Hepatocyte (in vitro differentiated cells): ENCODE measurements at regions not wholly inside any gene's neighbourhood (a gene's known extent, or its start where the extent isn't known, plus 50 kb on each side); places are given as distances from the start of the nearest gene placed in this dataset.

Experiments
- DNase-seq: peaks from one replicate; pipeline ENCODE4 v3.0.0-alpha.2; 2016; ENCODE audit warnings: low spot score
- H2AFZ ChIP-seq: fragments of 200-600 bp; sonication (generic); 2 replicates; pipeline ENCODE4 v1.6.0; 2016; ENCODE audit warnings: antibody characterized with exemption, mild to moderate bottlenecking
- H3K27ac ChIP-seq: fragments of 200-600 bp; sonication (generic); 2 replicates; pipeline ENCODE4 v1.5.1; 2016; ENCODE audit warnings: mild to moderate bottlenecking
- H3K27me3 ChIP-seq: fragments of 200-600 bp; sonication (generic); 2 replicates; pipeline ENCODE4 v1.6.1; 2016
- H3K36me3 ChIP-seq: fragments of 200-600 bp; sonication (generic); replicated peaks from 2 replicates; pipeline ENCODE4 v1.5.1; 2016; ENCODE audit warnings: low read depth; ENCODE audit not compliant: insufficient read depth
- H3K4me1 ChIP-seq: fragments of 200-600 bp; sonication (generic); 2 replicates; pipeline ENCODE4 v1.5.1; 2016; ENCODE audit warnings: mild to moderate bottlenecking, moderate library complexity; ENCODE audit not compliant: insufficient read depth
- H3K4me2 ChIP-seq: fragments of 200-600 bp; sonication (generic); 2 replicates; pipeline ENCODE4 v1.6.0; 2016
- H3K4me3 ChIP-seq: fragments of 200-600 bp; sonication (generic); 2 replicates; pipeline ENCODE4 v1.5.1; 2016; ENCODE audit warnings: mild to moderate bottlenecking
- H3K79me2 ChIP-seq: fragments of 200-600 bp; sonication (generic); 2 replicates; pipeline ENCODE4 v1.6.0; 2017; ENCODE audit warnings: mild to moderate bottlenecking
- H3K9me2 ChIP-seq: fragments of 200-600 bp; sonication (generic); replicated peaks from 2 replicates; pipeline ENCODE4 v1.6.0; 2017; ENCODE audit warnings: mild to moderate bottlenecking; ENCODE audit not compliant: insufficient read depth
- H3K9me3 ChIP-seq: fragments of 200-600 bp; sonication (generic); 2 replicates; pipeline ENCODE4 v1.5.1; 2016; ENCODE audit warnings: low read depth, mild to moderate bottlenecking
- H4K20me1 ChIP-seq: fragments of 200-600 bp; sonication (generic); 2 replicates; pipeline ENCODE4 v1.6.0; 2016; ENCODE audit warnings: mild to moderate bottlenecking; ENCODE audit not compliant: insufficient read depth, poor library complexity, severe bottlenecking
- CTCF ChIP-seq: fragments of 200-600 bp; sonication (generic); IDR thresholded peaks from 2 replicates; pipeline ENCODE4 v1.5.1; 2016; ENCODE audit warnings: antibody characterized with exemption, mild to moderate bottlenecking; ENCODE audit not compliant: poor library complexity
- EZH2 ChIP-seq: fragments of 200-600 bp; sonication (generic); IDR thresholded peaks from 2 replicates; pipeline ENCODE4 v1.6.1; 2016; ENCODE audit warnings: antibody characterized with exemption, mild to moderate bottlenecking, borderline replicate concordance
- EZH2phosphoT487 ChIP-seq: fragments of 200-600 bp; sonication (generic); IDR thresholded peaks from one replicate; pipeline ENCODE4 v1.6.1; 2018; ENCODE audit warnings: antibody characterized with exemption, mild to moderate bottlenecking, low read depth, moderate library complexity; ENCODE audit not compliant: unreplicated experiment, severe bottlenecking
- WGBS: methylation state at CpG from one replicate; pipeline ENCODE4 v1.1.6; 2016; ENCODE audit warnings: low lambda C conversion rate; ENCODE audit errors: missing lambda C conversion rate; 5-methylcytosine and 5-hydroxymethylcytosine counted together

GRCh38 chr6:51495610-51496396 lies 591.6 kb downstream of the PKHD1 start:
- no peak overlapping the region for H3K4me3 ChIP-seq
- no peak overlapping the region for H2AFZ ChIP-seq
- no peak overlapping the region for H3K27ac ChIP-seq
- H3K36me3 ChIP-seq = no peaks in the 10 kb centered on the region
- no peaks in the 10 kb centered on the region for H3K27me3 ChIP-seq
- H3K4me1 ChIP-seq = no peaks in the 10 kb centered on the region
- no peak for DNase-seq
- no peaks in the 10 kb centered on the region for H3K9me2 ChIP-seq
- no peak for TF ChIP-seq EZH2phosphoT487
- WGBS = 73% methylated on average over 3 of the region's 3 CpGs
- H3K4me2 ChIP-seq = no peak overlapping the region
- H4K20me1 ChIP-seq = no peaks in the 10 kb centered on the region
- H3K9me3 ChIP-seq = no peaks in the 10 kb centered on the region
- H3K79me2 ChIP-seq = no peaks in the 10 kb centered on the region

- no peak for DNase-seq
- Histone ChIP-seq H3K4me1 (no peaks in the 10 kb centered on the region), H2AFZ (no peak overlapping the region), H4K20me1 (no peaks in the 10 kb centered on the region), H3K9me3 (no peaks in the 10 kb centered on the region), H3K79me2 (no peaks in the 10 kb centered on the region), H3K4me3 (no peak overlapping the region), H3K4me2 (no peak overlapping the region), H3K27ac (no peak overlapping the region), H3K36me3 (no peaks in the 10 kb centered on the region), H3K27me3 (no peaks in the 10 kb centered on the region), H3K9me2 (no peaks in the 10 kb centered on the region)
- TF ChIP-seq CTCF (no peak), EZH2phosphoT487 (no peak)
- 83% methylated on average over 1 of the region's 1 CpG for WGBS
These were observed 584.4 kb downstream of the PKHD1 start for GRCh38 chr6:51502996-51503395.

- Histone ChIP-seq H3K4me2 (no peak overlapping the region), H3K9me3 (no peaks in the 10 kb centered on the region), H3K27me3 (no peaks in the 10 kb centered on the region), H4K20me1 (no peaks in the 10 kb centered on the region), H3K4me3 (no peak overlapping the region), H3K9me2 (no peaks in the 10 kb centered on the region), H2AFZ (no peak overlapping the region), H3K79me2 (no peaks in the 10 kb centered on the region), H3K4me1 (no peaks in the 10 kb centered on the region), H3K36me3 (no peaks in the 10 kb centered on the region), H3K27ac (no peak overlapping the region)
- TF ChIP-seq CTCF (no peak), EZH2 (no peak), EZH2phosphoT487 (no peak)
- no peak for DNase-seq
These were observed 582.0 kb downstream of the PKHD1 start for GRCh38 chr6:51505434-51505833.

- no peaks in the 10 kb centered on the region for H3K9me2 ChIP-seq
These were observed 577.8 kb downstream of the PKHD1 start for GRCh38 chr6:51509597-51509996.

More at GRCh38 chr6:51509597-51509996, 577.8 kb downstream of the PKHD1 start:
- no peak overlapping the region for H2AFZ ChIP-seq
- TF ChIP-seq EZH2 = no peak
- no peak for TF ChIP-seq CTCF
- TF ChIP-seq EZH2phosphoT487 = no peak
- H3K4me2 ChIP-seq = no peak overlapping the region
- no peak overlapping the region for H3K27ac ChIP-seq
- H3K27me3 ChIP-seq = no peaks in the 10 kb centered on the region
- H3K79me2 ChIP-seq = no peaks in the 10 kb centered on the region
- H3K4me1 ChIP-seq = peaks cover under 1% of the 10 kb centered on the region
- no peaks in the 10 kb centered on the region for H4K20me1 ChIP-seq
- no peak overlapping the region for H3K4me3 ChIP-seq
- no peaks in the 10 kb centered on the region for H3K36me3 ChIP-seq
- DNase-seq = no peak
- WGBS = 90% methylated on average over 5 of the region's 5 CpGs
- no peaks in the 10 kb centered on the region for H3K9me3 ChIP-seq
